Suprapubic skin (tissue), 3 donors: ENCODE measurements at regions not wholly inside any gene's neighbourhood (a gene's known extent, or its start where the extent isn't known, plus 50 kb on each side); places are given as distances from the start of the nearest gene placed in this dataset.

ENCODE experiments used
- POLR2A ChIP-seq, 2 donors: fragments of 450-650 bp; IDR thresholded peaks; one replicate each; pipeline ENCODE4 v1.6.1; 2017; ENCODE audit warnings: antibody characterized with exemption in 2 of 2, mild to moderate bottlenecking in 2 of 2, moderate library complexity in 2 of 2
- TF ChIP-seq, protein P1 (sequence below), 2 donors: fragments of 200-600 bp in 1 of 2; fragments of 450-650 bp in 1 of 2; sonication (generic) in 1 of 2; IDR thresholded peaks; one replicate each; pipeline ENCODE4 v1.5.1; 2016 to 2019; ENCODE audit warnings: antibody characterized with exemption in 2 of 2, mild to moderate bottlenecking in 1 of 2, moderate library complexity in 1 of 2

DNA sequence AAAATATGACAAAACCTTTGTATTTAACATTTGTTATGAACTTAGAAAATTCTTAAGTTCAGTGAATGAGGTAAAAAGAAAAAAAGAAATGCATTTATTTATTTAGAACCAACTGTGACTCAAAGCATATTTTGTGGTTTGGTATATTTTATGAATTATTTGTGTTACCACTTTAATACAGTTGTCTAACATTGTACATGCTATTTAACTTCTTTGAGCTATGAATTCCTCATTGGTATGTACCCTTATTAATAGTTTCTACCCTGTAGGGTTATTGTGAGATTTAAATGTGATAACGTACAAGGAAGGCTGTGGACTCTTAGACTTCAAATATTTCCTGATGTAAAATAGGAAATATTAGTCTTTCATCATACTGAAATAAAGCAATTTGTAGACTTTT, 162.6 kb downstream of the MMUT start:
- TF ChIP-seq, protein P1, sequence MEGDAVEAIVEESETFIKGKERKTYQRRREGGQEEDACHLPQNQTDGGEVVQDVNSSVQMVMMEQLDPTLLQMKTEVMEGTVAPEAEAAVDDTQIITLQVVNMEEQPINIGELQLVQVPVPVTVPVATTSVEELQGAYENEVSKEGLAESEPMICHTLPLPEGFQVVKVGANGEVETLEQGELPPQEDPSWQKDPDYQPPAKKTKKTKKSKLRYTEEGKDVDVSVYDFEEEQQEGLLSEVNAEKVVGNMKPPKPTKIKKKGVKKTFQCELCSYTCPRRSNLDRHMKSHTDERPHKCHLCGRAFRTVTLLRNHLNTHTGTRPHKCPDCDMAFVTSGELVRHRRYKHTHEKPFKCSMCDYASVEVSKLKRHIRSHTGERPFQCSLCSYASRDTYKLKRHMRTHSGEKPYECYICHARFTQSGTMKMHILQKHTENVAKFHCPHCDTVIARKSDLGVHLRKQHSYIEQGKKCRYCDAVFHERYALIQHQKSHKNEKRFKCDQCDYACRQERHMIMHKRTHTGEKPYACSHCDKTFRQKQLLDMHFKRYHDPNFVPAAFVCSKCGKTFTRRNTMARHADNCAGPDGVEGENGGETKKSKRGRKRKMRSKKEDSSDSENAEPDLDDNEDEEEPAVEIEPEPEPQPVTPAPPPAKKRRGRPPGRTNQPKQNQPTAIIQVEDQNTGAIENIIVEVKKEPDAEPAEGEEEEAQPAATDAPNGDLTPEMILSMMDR (IDR thresholded peaks at IDR 0.05): no peak
- TF ChIP-seq POLR2A (IDR thresholded peaks at IDR 0.05): no peak
